ENCODE measurements at regions not wholly inside any gene's neighbourhood (a gene's known extent, or its start where the extent isn't known, plus 50 kb on each side); places are given as distances from the start of the nearest gene placed in this dataset.

- Histone ChIP-seq H3K36me3 (ENCODE audit: control insufficient read depth, insufficient read depth, low read length) (no peaks in the 10 kb centered on the region), H3K27me3 (ENCODE audit: control insufficient read depth, insufficient read depth, low read length) (no peaks in the 10 kb centered on the region), H3K4me3 (ENCODE audit: low read depth, low read length) (no peak overlapping the region), H3K9ac (ENCODE audit: low read depth, low read length) (no peak overlapping the region), H3K9me3 (ENCODE audit: control insufficient read depth, insufficient read depth, low read length) (no peaks in the 10 kb centered on the region), H3K4me1 (ENCODE audit: control insufficient read depth, insufficient read depth, low read length) (no peaks in the 10 kb centered on the region)
Measured at GRCh38 chr6:100194535-100194934, 200.5 kb upstream of the MCHR2 start.

- no peak overlapping the region for H3K4me3 ChIP-seq (ENCODE audit: low read depth, low read length)
- H3K4me1 ChIP-seq (ENCODE audit: control insufficient read depth, insufficient read depth, low read length) = no peaks in the 10 kb centered on the region
- H3K9me3 ChIP-seq (ENCODE audit: control insufficient read depth, insufficient read depth, low read length) = no peaks in the 10 kb centered on the region
- H3K9ac ChIP-seq (ENCODE audit: low read depth, low read length) = no peak overlapping the region
- no peaks in the 10 kb centered on the region for H3K27me3 ChIP-seq (ENCODE audit: control insufficient read depth, insufficient read depth, low read length)
- no peaks in the 10 kb centered on the region for H3K36me3 ChIP-seq (ENCODE audit: control insufficient read depth, insufficient read depth, low read length)
Measured at GRCh38 chr6:100188754-100189153, 194.7 kb upstream of the MCHR2 start.

GRCh38 chr6:100186552-100186951, 192.5 kb upstream of the MCHR2 start:
- Histone ChIP-seq H3K36me3 (ENCODE audit: control insufficient read depth, insufficient read depth, low read length) (no peaks in the 10 kb centered on the region), H3K4me3 (ENCODE audit: low read depth, low read length) (no peak overlapping the region), H3K4me1 (ENCODE audit: control insufficient read depth, insufficient read depth, low read length) (no peaks in the 10 kb centered on the region), H3K27me3 (ENCODE audit: control insufficient read depth, insufficient read depth, low read length) (no peaks in the 10 kb centered on the region), H3K9ac (ENCODE audit: low read depth, low read length) (no peak overlapping the region), H3K9me3 (ENCODE audit: control insufficient read depth, insufficient read depth, low read length) (no peaks in the 10 kb centered on the region)

GRCh38 chr6:100185615-100186014, 191.6 kb upstream of the MCHR2 start:
- Histone ChIP-seq H3K9me3 (ENCODE audit: control insufficient read depth, insufficient read depth, low read length) (no peaks in the 10 kb centered on the region), H3K4me1 (ENCODE audit: control insufficient read depth, insufficient read depth, low read length) (no peaks in the 10 kb centered on the region), H3K4me3 (ENCODE audit: low read depth, low read length) (no peak overlapping the region), H3K27me3 (ENCODE audit: control insufficient read depth, insufficient read depth, low read length) (no peaks in the 10 kb centered on the region), H3K36me3 (ENCODE audit: control insufficient read depth, insufficient read depth, low read length) (no peaks in the 10 kb centered on the region), H3K9ac (ENCODE audit: low read depth, low read length) (no peak overlapping the region)

GRCh38 chr6:100184473-100184872, 190.4 kb upstream of the MCHR2 start:
- Histone ChIP-seq H3K4me1 (ENCODE audit: control insufficient read depth, insufficient read depth, low read length) (no peaks in the 10 kb centered on the region), H3K36me3 (ENCODE audit: control insufficient read depth, insufficient read depth, low read length) (no peaks in the 10 kb centered on the region), H3K9me3 (ENCODE audit: control insufficient read depth, insufficient read depth, low read length) (no peaks in the 10 kb centered on the region), H3K27me3 (ENCODE audit: control insufficient read depth, insufficient read depth, low read length) (no peaks in the 10 kb centered on the region), H3K4me3 (ENCODE audit: low read depth, low read length) (no peak overlapping the region), H3K9ac (ENCODE audit: low read depth, low read length) (no peak overlapping the region)

- Histone ChIP-seq H3K36me3 (ENCODE audit: control insufficient read depth, insufficient read depth, low read length) (no peaks in the 10 kb centered on the region), H3K4me1 (ENCODE audit: control insufficient read depth, insufficient read depth, low read length) (no peaks in the 10 kb centered on the region)
Measured at GRCh38 chr6:100182313-100182712, 188.3 kb upstream of the MCHR2 start.

GRCh38 chr6:100181309-100181708, 187.3 kb upstream of the MCHR2 start:
- H3K4me1 ChIP-seq (ENCODE audit: control insufficient read depth, insufficient read depth, low read length) = peaks cover 3% of the 10 kb centered on the region
- H3K4me3 ChIP-seq (ENCODE audit: low read depth, low read length) = no peak overlapping the region
- no peaks in the 10 kb centered on the region for H3K9me3 ChIP-seq (ENCODE audit: control insufficient read depth, insufficient read depth, low read length)
- no peaks in the 10 kb centered on the region for H3K36me3 ChIP-seq (ENCODE audit: control insufficient read depth, insufficient read depth, low read length)
- H3K9ac ChIP-seq (ENCODE audit: low read depth, low read length) = no peak overlapping the region
- no peaks in the 10 kb centered on the region for H3K27me3 ChIP-seq (ENCODE audit: control insufficient read depth, insufficient read depth, low read length)

More at GRCh38 chr6:100182313-100182712, 188.3 kb upstream of the MCHR2 start:
- Histone ChIP-seq H3K9ac (ENCODE audit: low read depth, low read length) (no peak overlapping the region), H3K9me3 (ENCODE audit: control insufficient read depth, insufficient read depth, low read length) (no peaks in the 10 kb centered on the region), H3K4me3 (ENCODE audit: low read depth, low read length) (no peak overlapping the region), H3K27me3 (ENCODE audit: control insufficient read depth, insufficient read depth, low read length) (no peaks in the 10 kb centered on the region)

- H3K9ac ChIP-seq (ENCODE audit: low read depth, low read length) = no peak overlapping the region
- peaks cover 10% of the 10 kb centered on the region for H3K4me1 ChIP-seq (ENCODE audit: control insufficient read depth, insufficient read depth, low read length)
- no peak overlapping the region for H3K4me3 ChIP-seq (ENCODE audit: low read depth, low read length)
- no peaks in the 10 kb centered on the region for H3K27me3 ChIP-seq (ENCODE audit: control insufficient read depth, insufficient read depth, low read length)
- H3K36me3 ChIP-seq (ENCODE audit: control insufficient read depth, insufficient read depth, low read length) = no peaks in the 10 kb centered on the region
- H3K9me3 ChIP-seq (ENCODE audit: control insufficient read depth, insufficient read depth, low read length) = no peaks in the 10 kb centered on the region
Measured at GRCh38 chr6:100179576-100179975, 185.6 kb upstream of the MCHR2 start.

GRCh38 chr6:100177956-100178355, 183.9 kb upstream of the MCHR2 start:
- no peak overlapping the region for H3K4me3 ChIP-seq (ENCODE audit: low read depth, low read length)
- H3K9me3 ChIP-seq (ENCODE audit: control insufficient read depth, insufficient read depth, low read length) = no peaks in the 10 kb centered on the region
- H3K36me3 ChIP-seq (ENCODE audit: control insufficient read depth, insufficient read depth, low read length) = no peaks in the 10 kb centered on the region
- no peak overlapping the region for H3K9ac ChIP-seq (ENCODE audit: low read depth, low read length)
- H3K27me3 ChIP-seq (ENCODE audit: control insufficient read depth, insufficient read depth, low read length) = no peaks in the 10 kb centered on the region
- H3K4me1 ChIP-seq (ENCODE audit: control insufficient read depth, insufficient read depth, low read length) = peaks cover 10% of the 10 kb centered on the region

GRCh38 chr6:100176951-100177710, 183.1 kb upstream of the MCHR2 start:
- Histone ChIP-seq H3K36me3 (ENCODE audit: control insufficient read depth, insufficient read depth, low read length) (no peaks in the 10 kb centered on the region), H3K27me3 (ENCODE audit: control insufficient read depth, insufficient read depth, low read length) (no peaks in the 10 kb centered on the region), H3K9me3 (ENCODE audit: control insufficient read depth, insufficient read depth, low read length) (no peaks in the 10 kb centered on the region), H3K9ac (ENCODE audit: low read depth, low read length) (no peak overlapping the region), H3K4me1 (ENCODE audit: control insufficient read depth, insufficient read depth, low read length) (peaks cover 16% of the 10 kb centered on the region), H3K4me3 (ENCODE audit: low read depth, low read length) (no peak overlapping the region)

GRCh38 chr6:100176311-100176950, 182.4 kb upstream of the MCHR2 start:
- Histone ChIP-seq H3K27me3 (ENCODE audit: control insufficient read depth, insufficient read depth, low read length) (no peaks in the 10 kb centered on the region), H3K4me3 (ENCODE audit: low read depth, low read length) (no peak overlapping the region), H3K4me1 (ENCODE audit: control insufficient read depth, insufficient read depth, low read length) (peaks cover 20% of the 10 kb centered on the region), H3K9me3 (ENCODE audit: control insufficient read depth, insufficient read depth, low read length) (no peaks in the 10 kb centered on the region), H3K36me3 (ENCODE audit: control insufficient read depth, insufficient read depth, low read length) (no peaks in the 10 kb centered on the region), H3K9ac (ENCODE audit: low read depth, low read length) (no peak overlapping the region)

- no peak overlapping the region for H3K4me3 ChIP-seq (ENCODE audit: low read depth, low read length)
- no peak overlapping the region for H3K9ac ChIP-seq (ENCODE audit: low read depth, low read length)
- H3K27me3 ChIP-seq (ENCODE audit: control insufficient read depth, insufficient read depth, low read length) = no peaks in the 10 kb centered on the region
- H3K36me3 ChIP-seq (ENCODE audit: control insufficient read depth, insufficient read depth, low read length) = no peaks in the 10 kb centered on the region
- peaks cover 20% of the 10 kb centered on the region for H3K4me1 ChIP-seq (ENCODE audit: control insufficient read depth, insufficient read depth, low read length)
- no peaks in the 10 kb centered on the region for H3K9me3 ChIP-seq (ENCODE audit: control insufficient read depth, insufficient read depth, low read length)
Measured at GRCh38 chr6:100175814-100176310, 181.8 kb upstream of the MCHR2 start.
